ENCODE measurements at regions not wholly inside any gene's neighbourhood (a gene's known extent, or its start where the extent isn't known, plus 50 kb on each side); places are given as distances from the start of the nearest gene placed in this dataset.
A peak's percentile ranks its signal among the peaks of the same experiment; 100 is the strongest.

DNA sequence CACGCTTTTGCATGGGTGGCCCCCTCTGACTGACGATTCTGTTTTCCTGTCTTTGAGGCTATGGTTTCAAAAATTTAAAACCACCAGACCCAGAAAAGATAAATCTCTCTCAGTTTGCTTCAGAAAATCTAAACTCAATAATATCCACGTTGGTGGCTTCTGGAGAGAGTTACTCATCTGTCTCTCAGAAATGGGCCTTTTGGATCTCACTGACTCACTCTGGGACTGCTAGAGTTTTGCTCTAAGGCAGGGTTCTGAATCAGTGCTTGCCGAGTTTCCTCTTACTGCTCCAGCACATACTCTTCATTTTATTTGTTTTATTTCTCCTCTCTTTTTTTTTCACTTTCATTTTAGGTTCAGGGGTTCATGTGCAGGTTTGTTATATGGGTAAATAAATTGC, 305.7 kb downstream of the BLID start:
- H2BK5ac ChIP-seq (ENCODE audit: insufficient read length, low read length) = no peak overlapping the region
- no peak overlapping the region for H2AK5ac ChIP-seq (ENCODE audit: insufficient read length, low read length)
- no peak overlapping the region for H3K56ac ChIP-seq (ENCODE audit: insufficient read length, low read depth, low read length)
- Mint-ChIP-seq H3K36me3 (ENCODE audit: insufficient read depth in 1 of 3, low read depth in 3 of 3) (peaks cover 12 to 20% (median 16%) of the 10 kb centered on the region in 3 experiments), H3K27me3 (ENCODE audit: low read depth) (no peaks in the 10 kb centered on the region), H3K4me1 (peaks cover 12 to 26% of the 10 kb centered on the region in 2 experiments), H3K9me3 (peaks cover 19 to 21% of the 10 kb centered on the region in 2 experiments), H3K4me3 (no peak overlapping the region), H3K27ac (no peak overlapping the region)
- no peak overlapping the region for H4K8ac ChIP-seq (replicated peaks; ENCODE audit: insufficient read length, low read depth, low read length)
- H2BK120ac ChIP-seq (ENCODE audit: low read depth, low read length, poor library complexity, severe bottlenecking) = peak overlapping the region; percentile 36
- no peak for DNase-seq
- no peak overlapping the region for H4K91ac ChIP-seq (ENCODE audit: insufficient read length, low read depth, low read length)
- H4K5ac ChIP-seq (ENCODE audit: insufficient read length, low read depth, low read length) = no peak overlapping the region
- no peak overlapping the region for H3K27ac ChIP-seq (ENCODE audit: insufficient read length, low read depth, low read length)
- H3K23ac ChIP-seq (ENCODE audit: insufficient read length, low read depth, low read length) = no peak overlapping the region
- H3K14ac ChIP-seq (ENCODE audit: insufficient read depth, low read length) = no peak overlapping the region
- H3K4me2 ChIP-seq (ENCODE audit: insufficient read depth, insufficient read length, low read length) = no peak overlapping the region
- TF ChIP-seq CTCF (conservative IDR thresholded peaks at IDR 0.05) = no peak
- no CpG with 5 or more reads among the region's 4 CpGs for WGBS (ENCODE audit: extremely low coverage, insufficient read length, low lambda C conversion rate)
- no peaks in the 10 kb centered on the region for H3K79me1 ChIP-seq (ENCODE audit: insufficient read depth, low read depth, low read length, poor library complexity, severe bottlenecking)
- H3K9ac ChIP-seq (ENCODE audit: extremely low read depth, insufficient read length, low read length) = no peak overlapping the region
- H3K18ac ChIP-seq (ENCODE audit: insufficient read length, low read depth, low read length) = no peak overlapping the region
- no peaks in the 10 kb centered on the region for H3K4me1 ChIP-seq (ENCODE audit: insufficient read depth, low read length)
- no peak overlapping the region for H2BK15ac ChIP-seq (ENCODE audit: low read depth, low read length)
- no peaks in the 10 kb centered on the region for H3K27me3 ChIP-seq (ENCODE audit: insufficient read depth, low read length)
- no peaks in the 10 kb centered on the region for H4K20me1 ChIP-seq (ENCODE audit: control insufficient read depth, insufficient read depth, insufficient read length)
- no peak overlapping the region for H3K4ac ChIP-seq (ENCODE audit: low read depth, low read length)
- H3K79me2 ChIP-seq (ENCODE audit: insufficient read depth, low read length) = no peaks in the 10 kb centered on the region
- H2BK20ac ChIP-seq (ENCODE audit: low read depth, low read length, poor library complexity, severe bottlenecking) = no peak overlapping the region
- no peak overlapping the region for H3T11ph ChIP-seq (ENCODE audit: low read length)
- no peaks in the 10 kb centered on the region for H3K23me2 ChIP-seq (ENCODE audit: insufficient read length, low read depth, low read length, poor library complexity, severe bottlenecking)
- no peaks in the 10 kb centered on the region for H3K9me3 ChIP-seq (ENCODE audit: control insufficient read depth, low read depth, low read length)
- H2BK12ac ChIP-seq (ENCODE audit: insufficient read length, low read depth, low read length) = no peak overlapping the region
- H2AFZ ChIP-seq (ENCODE audit: low read length) = no peak overlapping the region
